Activated CD8-positive, alpha-beta memory T cell treated with anti-CD3 and anti-CD28 coated beads, Interleukin-2, amount 50 U/mL, for 48 hours (primary cell): ENCODE measurements at regions not wholly inside any gene's neighbourhood (a gene's known extent, or its start where the extent isn't known, plus 50 kb on each side); places are given as distances from the start of the nearest gene placed in this dataset.

Source experiments
- DNase-seq: peaks from one replicate; pipeline ENCODE4 v3.0.0-alpha.2; 2020

- DNase-seq, result no peak
These were observed 277.4 kb upstream of the SESN3 start for GRCh38 chr11:95508219-95508890.

GRCh38 chr11:95507794-95508193, 276.8 kb upstream of the SESN3 start:
- DNase-seq, result no peak

- DNase-seq, result no peak
These were observed 275.8 kb upstream of the SESN3 start for GRCh38 chr11:95506777-95507176.

GRCh38 chr11:95505927-95506426, 275.0 kb upstream of the SESN3 start:
- no peak for DNase-seq

- no peak for DNase-seq
These were observed 272.0 kb upstream of the SESN3 start for GRCh38 chr11:95503047-95503446.

GRCh38 chr11:95502522-95502921, 271.5 kb upstream of the SESN3 start:
- DNase-seq, result no peak

- DNase-seq, result no peak
These were observed 270.8 kb upstream of the SESN3 start for GRCh38 chr11:95501761-95502266.

GRCh38 chr11:95500466-95500865, 269.5 kb upstream of the SESN3 start:
- DNase-seq, result no peak

GRCh38 chr11:95499516-95500135, 268.6 kb upstream of the SESN3 start:
- DNase-seq, result no peak

- DNase-seq, result no peak
These were observed 267.9 kb upstream of the SESN3 start for GRCh38 chr11:95498722-95499425.

GRCh38 chr11:95496901-95497300, 265.9 kb upstream of the SESN3 start:
- no peak for DNase-seq

GRCh38 chr11:95495706-95496105, 264.7 kb upstream of the SESN3 start:
- DNase-seq, result no peak

GRCh38 chr11:95494856-95495255, 263.9 kb upstream of the SESN3 start:
- DNase-seq, result no peak

- no peak for DNase-seq
These were observed 263.2 kb upstream of the SESN3 start for GRCh38 chr11:95494167-95494566.

GRCh38 chr11:95490625-95491024, 259.6 kb upstream of the SESN3 start:
- DNase-seq, result no peak

- no peak for DNase-seq
These were observed 256.9 kb upstream of the SESN3 start for GRCh38 chr11:95487938-95488337.

- no peak for DNase-seq
These were observed 256.4 kb upstream of the SESN3 start for GRCh38 chr11:95487391-95487790.

- no peak for DNase-seq
These were observed 256.0 kb upstream of the SESN3 start for GRCh38 chr11:95486979-95487378.

GRCh38 chr11:95486466-95486865, 255.5 kb upstream of the SESN3 start:
- no peak for DNase-seq

- DNase-seq, result no peak
These were observed 254.3 kb upstream of the SESN3 start for GRCh38 chr11:95485115-95485900.

GRCh38 chr11:95483339-95483738, 252.3 kb upstream of the SESN3 start:
- no peak for DNase-seq

GRCh38 chr11:95478003-95478402, 247.0 kb upstream of the SESN3 start:
- no peak for DNase-seq

GRCh38 chr11:95469258-95469657, 238.3 kb upstream of the SESN3 start:
- no peak for DNase-seq
